HG02885 (cell line): ENCODE measurements at regions not wholly inside any gene's neighbourhood (a gene's known extent, or its start where the extent isn't known, plus 50 kb on each side); places are given as distances from the start of the nearest gene placed in this dataset.
"Not testable (repeated sequence)": the region's sequence is repeated elsewhere in the genome, so short reads cannot be mapped to it uniquely, and the experiment has no call there.

Source experiments
- ATAC-seq: cut with Tn5 transposase; IDR thresholded peaks from one replicate; pipeline ENCODE4 v1.9.1; 2021; ENCODE audit warnings: mild to moderate bottlenecking; ENCODE audit not compliant: unreplicated experiment, poor library complexity

DNA sequence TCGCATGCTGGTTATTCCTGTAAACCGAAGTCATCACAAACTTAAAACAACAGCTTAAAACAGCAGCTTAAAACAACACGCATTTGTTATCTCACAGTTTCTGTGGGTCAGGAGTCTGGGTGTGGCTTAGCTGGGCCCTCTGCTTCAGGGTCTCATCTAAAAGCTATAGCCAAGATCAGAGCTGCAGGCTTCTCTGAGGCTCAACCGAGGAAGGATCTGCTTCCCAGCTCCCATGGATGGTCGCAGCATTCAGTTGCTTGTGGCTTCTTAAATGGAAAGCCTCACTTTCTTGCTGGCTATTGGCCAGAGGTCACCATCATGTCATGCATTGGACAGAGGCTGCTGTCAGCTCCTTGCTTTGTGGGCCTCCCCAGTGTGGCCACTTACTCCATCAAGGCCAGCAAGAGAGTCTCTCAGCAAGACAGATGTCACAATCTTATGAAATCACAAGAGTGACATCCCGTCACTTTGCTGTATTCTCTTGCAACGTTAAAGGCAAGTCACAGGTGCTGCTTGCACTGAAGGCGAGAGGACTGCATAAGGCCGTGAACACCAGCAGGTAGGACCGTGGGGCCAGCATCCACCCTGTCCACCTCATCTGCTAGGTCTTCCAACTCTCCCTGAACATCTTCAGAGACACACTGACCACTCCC lies 117.9 kb upstream of the TNRC6C start:
- ATAC-seq = no peak

- no peak for ATAC-seq
Observed at GRCh38 chr17:77841742-77842527, 116.6 kb upstream of the TNRC6C start.

- ATAC-seq = no peak
Observed at GRCh38 chr17:77842528-77843147, 115.9 kb upstream of the TNRC6C start.

DNA sequence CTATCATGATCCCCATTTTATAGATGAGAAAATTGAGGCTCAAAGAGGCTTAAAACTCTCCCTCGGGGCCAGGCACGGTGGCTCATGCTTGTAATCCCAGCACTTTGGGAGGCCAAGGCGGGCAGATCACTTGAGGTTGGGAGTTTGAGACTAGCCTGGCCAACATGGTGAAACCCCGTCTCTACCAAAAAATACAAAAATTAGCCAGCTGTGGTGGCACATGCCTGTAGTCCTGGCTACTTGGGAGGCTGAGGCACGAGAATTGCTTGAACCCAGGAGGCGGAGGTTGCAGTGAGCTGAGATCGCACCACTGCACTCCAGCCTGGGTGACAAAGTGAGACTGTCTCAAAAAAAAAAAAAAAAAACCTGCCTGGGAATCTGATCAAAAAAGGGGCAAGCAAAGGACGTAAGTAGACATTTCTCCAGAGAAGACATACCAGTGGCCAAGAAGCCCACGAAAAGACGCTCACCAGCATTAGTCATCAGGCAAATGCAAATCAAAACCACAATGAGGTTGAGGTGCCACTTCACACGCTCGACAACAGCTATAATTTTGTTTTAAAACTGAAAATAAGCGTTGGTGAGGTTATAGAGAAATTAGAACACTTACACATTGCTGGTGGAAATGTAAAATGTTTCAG lies 115.1 kb upstream of the TNRC6C start:
- not testable (repeated sequence) for ATAC-seq

DNA sequence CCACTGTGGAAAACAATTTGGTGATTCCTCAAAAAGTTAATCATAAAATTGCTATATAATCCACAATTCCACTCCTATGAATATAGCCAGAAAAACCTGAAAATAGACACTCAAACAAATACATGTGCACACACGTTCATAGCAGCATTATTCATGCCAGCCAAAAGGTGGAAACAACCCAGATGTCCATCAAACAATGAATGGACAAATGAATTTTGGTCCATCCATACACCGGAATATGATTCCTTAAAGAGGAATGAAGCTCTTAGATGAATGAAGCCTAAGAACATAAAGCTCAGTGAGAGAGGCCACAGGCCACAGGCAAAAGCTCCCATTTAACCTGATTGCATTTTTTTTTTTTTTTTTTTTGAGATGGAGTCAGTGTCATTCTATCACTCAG lies 114.6 kb upstream of the TNRC6C start:
- no peak for ATAC-seq

DNA sequence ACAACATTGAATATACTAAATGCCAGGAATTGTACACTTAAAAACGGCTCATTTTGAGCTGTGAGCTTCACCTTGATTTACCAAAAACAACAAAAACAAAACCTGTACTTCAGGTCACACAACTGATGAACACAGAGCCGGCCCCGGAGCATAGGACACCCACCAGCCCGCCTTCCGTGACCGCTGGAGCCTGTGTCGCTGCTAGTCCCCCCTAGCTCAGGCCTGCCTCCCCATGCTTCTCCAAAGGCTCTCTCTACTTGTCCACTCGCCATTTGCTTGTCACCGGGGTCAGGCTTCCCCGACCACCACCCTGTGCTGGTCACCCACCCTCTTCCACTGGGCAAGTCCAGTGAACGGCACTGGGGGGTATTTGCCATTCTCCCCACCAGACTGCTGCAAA lies 113.8 kb upstream of the TNRC6C start:
- ATAC-seq = no peak

- ATAC-seq = no peak
Observed at GRCh38 chr17:77845541-77846225, 112.8 kb upstream of the TNRC6C start.

DNA sequence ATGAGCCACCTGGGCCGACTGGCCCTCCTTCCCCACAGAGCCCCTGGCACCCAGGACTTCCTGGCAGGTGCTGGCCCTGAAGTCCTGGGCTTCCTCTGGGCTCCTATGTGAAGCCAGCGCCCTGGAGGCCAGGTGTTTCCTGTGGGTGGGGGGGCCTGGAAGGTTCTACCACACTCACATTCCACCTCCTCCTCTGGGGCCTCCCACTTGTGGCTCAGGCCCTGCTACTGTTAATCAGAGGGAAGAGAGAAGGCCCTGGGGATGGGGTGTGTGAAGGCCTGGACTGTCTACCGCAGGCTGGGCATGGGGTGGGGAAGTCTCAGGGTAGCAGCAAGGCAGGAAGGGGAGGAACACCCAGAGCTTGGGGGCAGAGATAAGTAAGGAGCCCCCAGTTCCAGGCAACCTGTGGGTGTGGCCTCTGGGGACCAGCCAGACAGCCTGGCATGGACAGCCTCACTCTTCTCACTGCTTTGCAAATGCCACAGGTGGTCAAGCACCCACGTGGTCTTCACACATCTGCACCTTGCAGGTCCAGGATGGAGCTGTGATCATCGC lies 111.9 kb upstream of the TNRC6C start:
- ATAC-seq = no peak

DNA sequence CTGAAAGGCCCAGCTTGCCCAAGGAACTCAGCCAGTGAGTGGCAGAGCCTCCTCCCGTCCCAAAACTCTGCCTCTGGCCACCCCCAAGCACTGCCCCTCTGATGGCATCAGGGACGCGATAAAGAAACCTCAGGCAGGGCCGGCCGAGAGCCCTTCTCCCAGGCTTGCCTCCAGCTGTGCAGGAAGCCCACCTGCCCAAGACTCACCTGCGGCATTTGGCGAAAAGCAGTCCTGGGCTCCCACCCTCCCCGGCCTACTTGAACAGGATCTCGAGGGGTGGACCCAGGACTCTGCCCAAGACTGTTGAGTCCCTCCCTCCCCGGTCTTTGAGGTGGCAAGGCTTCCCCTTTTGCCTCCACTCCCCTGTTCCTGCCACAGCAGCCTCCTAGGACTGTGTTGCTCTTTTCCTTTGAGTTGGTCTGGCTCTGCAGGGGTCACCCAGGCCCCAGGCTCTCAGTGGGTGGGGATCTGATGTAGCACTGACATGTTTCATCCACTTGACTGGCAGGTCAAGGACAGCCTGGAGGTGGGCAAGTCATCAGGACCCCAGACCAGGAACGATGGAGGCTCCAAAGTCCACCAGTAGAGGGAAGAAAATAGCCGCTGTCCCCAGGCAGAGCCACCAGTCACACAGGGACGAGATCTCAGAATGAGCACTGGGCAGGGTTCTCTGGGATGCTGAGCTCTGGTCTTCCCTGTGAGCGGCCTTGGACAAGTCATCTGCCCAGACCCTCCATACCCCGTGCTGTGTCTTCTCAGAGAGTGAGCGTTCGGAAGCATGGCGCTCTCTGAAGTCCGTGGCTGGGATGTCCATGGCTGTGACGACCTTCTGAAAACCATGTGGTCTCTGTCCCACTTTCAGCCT lies 111.0 kb upstream of the TNRC6C start:
- ATAC-seq = no peak

DNA sequence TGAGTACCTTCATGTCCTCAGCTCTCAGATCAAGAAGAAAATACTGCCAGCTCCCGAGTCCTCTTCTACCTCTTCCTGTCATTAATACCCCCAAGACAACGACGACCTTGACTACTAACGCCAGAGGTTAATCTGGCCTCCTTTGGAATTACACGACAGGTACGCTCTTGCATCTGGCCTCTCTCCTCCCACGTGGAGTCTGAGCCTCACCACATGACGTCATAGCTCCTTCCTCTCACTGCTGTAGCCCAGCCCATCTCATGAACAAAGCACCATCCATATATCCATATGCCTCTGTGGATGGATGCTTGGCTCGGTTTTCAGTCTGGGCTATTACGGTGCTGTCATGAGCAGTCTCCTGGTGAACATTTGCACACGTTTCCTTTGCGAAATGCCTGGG lies 110.2 kb upstream of the TNRC6C start:
- no peak for ATAC-seq

DNA sequence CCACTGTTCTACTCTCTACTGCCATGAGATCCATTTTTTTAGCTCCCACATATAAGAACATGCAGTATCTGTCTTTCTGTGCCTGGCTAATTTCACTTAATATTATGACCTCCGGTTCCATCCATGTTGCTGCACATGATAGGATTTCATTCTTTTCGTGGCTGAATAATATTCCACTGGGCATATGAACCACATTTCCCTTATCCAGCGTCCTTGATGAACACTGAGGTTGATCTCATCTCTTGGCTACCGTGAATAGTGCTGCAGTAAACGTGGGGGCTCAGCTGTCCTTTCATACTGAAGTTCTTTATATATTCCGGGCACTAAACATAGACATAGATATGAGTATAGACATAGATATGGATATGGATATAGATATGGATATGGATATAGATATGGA lies 109.3 kb upstream of the TNRC6C start:
- ATAC-seq = no peak

DNA sequence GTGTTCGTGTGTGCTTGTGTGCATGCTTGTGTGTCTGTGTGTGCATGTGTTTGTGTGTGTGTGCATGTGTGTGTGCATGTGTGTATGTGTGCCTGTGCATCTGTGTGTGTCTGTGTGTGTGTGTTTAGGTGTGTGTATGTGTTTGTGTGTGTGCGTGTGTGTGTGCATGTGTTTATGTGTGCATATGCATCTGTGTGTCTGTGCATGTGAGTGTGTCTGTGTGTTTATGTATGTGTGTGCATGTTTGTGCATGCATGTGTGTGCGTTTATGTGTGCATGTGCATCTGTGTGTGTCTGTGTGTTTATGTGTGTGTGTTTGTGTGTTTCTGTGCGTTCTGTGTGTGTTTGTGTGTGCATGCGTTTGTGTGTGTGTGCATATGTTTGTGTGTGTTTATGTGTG lies 106.6 kb upstream of the TNRC6C start:
- no peak for ATAC-seq

- no peak for ATAC-seq
Observed at GRCh38 chr17:77852731-77853130, 105.8 kb upstream of the TNRC6C start.

GRCh38 chr17:77853191-77853977 lies 105.1 kb upstream of the TNRC6C start:
- no peak for ATAC-seq

- ATAC-seq = no peak
Observed at GRCh38 chr17:77854083-77854758, 104.3 kb upstream of the TNRC6C start.

- no peak for ATAC-seq
Observed at GRCh38 chr17:77854759-77855745, 103.5 kb upstream of the TNRC6C start.
